ENCODE measurements at regions not wholly inside any gene's neighbourhood (a gene's known extent, or its start where the extent isn't known, plus 50 kb on each side); places are given as distances from the start of the nearest gene placed in this dataset.

- TF ChIP-seq CTCF (IDR thresholded peaks at IDR 0.05): no peak
- Histone ChIP-seq H3K4me1 (ENCODE audit: control insufficient read depth in 1 of 2, insufficient read depth in 2 of 2, low read length in 2 of 2) (no peaks in the 10 kb centered on the region), H2AFZ (ENCODE audit: insufficient read depth, low read depth, low read length, poor library complexity, severe bottlenecking) (no peak overlapping the region), H3K36me3 (replicated peaks in 1 of 2; ENCODE audit: control insufficient read depth in 1 of 2, insufficient read depth in 2 of 2, low read length in 2 of 2) (no peaks in the 10 kb centered on the region), H3K4me3 (replicated peaks in 1 of 3; ENCODE audit: low read depth in 2 of 3, low read length in 3 of 3) (no peak overlapping the region), H3K27me3 (ENCODE audit: control insufficient read depth in 2 of 2, insufficient read depth in 2 of 2, low read length in 2 of 2) (no peaks in the 10 kb centered on the region), H4K20me1 (ENCODE audit: insufficient read depth, low read length) (no peaks in the 10 kb centered on the region), H3K9ac (ENCODE audit: insufficient read depth, low read length, poor library complexity, severe bottlenecking) (no peak overlapping the region), H3K4me2 (replicated peaks; ENCODE audit: extremely low read depth, low read length, poor library complexity, severe bottlenecking) (no peak overlapping the region), H3K9me3 (replicated peaks in 1 of 2; ENCODE audit: control insufficient read depth in 1 of 2, insufficient read depth in 1 of 2, low read length in 2 of 2) (no peaks in the 10 kb centered on the region), H3K27ac (ENCODE audit: low read depth in 1 of 2, low read length in 2 of 2) (no peak overlapping the region), H3K79me2 (ENCODE audit: insufficient read depth, low read length) (no peaks in the 10 kb centered on the region)
- no CpG with 5 or more reads among the region's 1 CpG for WGBS (ENCODE audit: insufficient coverage)
- no peak overlapping the region for H3K4me3 Mint-ChIP-seq
- no peaks in the 10 kb centered on the region for H3K36me3 Mint-ChIP-seq
- H3K27ac Mint-ChIP-seq: no peak overlapping the region
- peaks cover 0 to 2% (median 0%) of the 10 kb centered on the region in 7 donors for H3K9me3 Mint-ChIP-seq
- DNase-seq: no peak
- no peaks in the 10 kb centered on the region for H3K4me1 Mint-ChIP-seq
- intact Hi-C loops (cut with micrococcal nuclease): no loop called here
- H3K27me3 Mint-ChIP-seq (ENCODE audit: low read depth in 3 of 3): peaks cover 0 to 2% (median 0%) of the 10 kb centered on the region in 3 donors
These were observed 2266.1 kb downstream of the PCDH7 start for GRCh38 chr4:32986236-32986635.

- Histone ChIP-seq H4K20me1 (ENCODE audit: insufficient read depth, low read length) (no peaks in the 10 kb centered on the region), H3K36me3 (replicated peaks in 1 of 2; ENCODE audit: control insufficient read depth in 1 of 2, insufficient read depth in 2 of 2, low read length in 2 of 2) (no peaks in the 10 kb centered on the region), H3K4me2 (replicated peaks; ENCODE audit: extremely low read depth, low read length, poor library complexity, severe bottlenecking) (no peak overlapping the region), H3K9me3 (replicated peaks in 1 of 2; ENCODE audit: control insufficient read depth in 1 of 2, insufficient read depth in 1 of 2, low read length in 2 of 2) (no peaks in the 10 kb centered on the region), H3K79me2 (ENCODE audit: insufficient read depth, low read length) (no peaks in the 10 kb centered on the region), H3K27ac (ENCODE audit: low read depth in 1 of 2, low read length in 2 of 2) (no peak overlapping the region), H2AFZ (ENCODE audit: insufficient read depth, low read depth, low read length, poor library complexity, severe bottlenecking) (no peak overlapping the region), H3K4me3 (replicated peaks in 1 of 3; ENCODE audit: low read depth in 2 of 3, low read length in 3 of 3) (no peak overlapping the region), H3K27me3 (ENCODE audit: control insufficient read depth in 2 of 2, insufficient read depth in 2 of 2, low read length in 2 of 2) (no peaks in the 10 kb centered on the region), H3K4me1 (ENCODE audit: control insufficient read depth in 1 of 2, insufficient read depth in 2 of 2, low read length in 2 of 2) (no peaks in the 10 kb centered on the region), H3K9ac (ENCODE audit: insufficient read depth, low read length, poor library complexity, severe bottlenecking) (no peak overlapping the region)
- WGBS (ENCODE audit: insufficient coverage): no CpG with 5 or more reads among the region's 2 CpGs
- Mint-ChIP-seq H3K27ac (no peak overlapping the region), H3K4me1 (no peaks in the 10 kb centered on the region), H3K4me3 (no peak overlapping the region), H3K27me3 (ENCODE audit: low read depth in 3 of 3) (peaks cover 0 to 2% (median 0%) of the 10 kb centered on the region in 3 donors), H3K9me3 (peaks cover 0 to 2% (median 0%) of the 10 kb centered on the region in 7 donors), H3K36me3 (no peaks in the 10 kb centered on the region)
- intact Hi-C loops (cut with micrococcal nuclease): no loop called here
- DNase-seq: no peak
- TF ChIP-seq CTCF (IDR thresholded peaks at IDR 0.05): no peak
These were observed 2266.9 kb downstream of the PCDH7 start for GRCh38 chr4:32987111-32987510.
